ENCODE measurements at regions not wholly inside any gene's neighbourhood (a gene's known extent, or its start where the extent isn't known, plus 50 kb on each side); places are given as distances from the start of the nearest gene placed in this dataset.

DNA sequence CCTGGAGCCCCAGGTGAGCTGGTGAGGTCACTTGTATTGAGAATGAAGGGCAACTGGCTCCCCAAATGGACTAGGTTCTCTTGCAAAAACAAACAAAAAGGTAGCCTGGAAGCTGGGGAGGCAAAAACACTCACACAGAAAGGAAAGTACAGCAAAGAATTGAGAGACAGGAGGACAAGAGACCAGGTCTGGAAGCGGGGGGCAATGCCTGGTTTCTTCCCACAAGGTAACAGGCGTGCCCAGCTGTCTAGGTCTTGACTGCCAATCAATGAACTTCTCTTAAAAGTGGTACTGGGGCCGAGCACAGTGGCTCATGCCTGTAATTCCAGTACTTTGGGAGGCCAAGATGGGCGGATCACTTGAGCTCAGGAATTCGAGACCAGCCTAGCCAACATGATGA is 356.4 kb upstream of the TSHZ3 start:
- H3K9me3 ChIP-seq (replicated peaks; ENCODE audit: insufficient read depth, low read length): no peaks in the 10 kb centered on the region
- H3F3A ChIP-seq (ENCODE audit: insufficient read depth, low read length): no peaks in the 10 kb centered on the region
- no peaks in the 10 kb centered on the region for H3K79me2 ChIP-seq (ENCODE audit: low read length)
- H3K4me3 ChIP-seq (ENCODE audit: low read length): no peak overlapping the region
- no peak overlapping the region for H3K27ac ChIP-seq (ENCODE audit: low read length)
- H3K27me3 ChIP-seq (replicated peaks; ENCODE audit: insufficient read depth, low read length): peaks cover 5% of the 10 kb centered on the region; the same call in 1 of the 2 replicates
- no peaks in the 10 kb centered on the region for H3K36me3 ChIP-seq (replicated peaks; ENCODE audit: insufficient read depth, low read length)
- H3K9me2 ChIP-seq (replicated peaks; ENCODE audit: insufficient read depth, low read length): no peaks in the 10 kb centered on the region
- H3K4me1 ChIP-seq (ENCODE audit: low read length): no peaks in the 10 kb centered on the region
- TF ChIP-seq, protein P1, sequence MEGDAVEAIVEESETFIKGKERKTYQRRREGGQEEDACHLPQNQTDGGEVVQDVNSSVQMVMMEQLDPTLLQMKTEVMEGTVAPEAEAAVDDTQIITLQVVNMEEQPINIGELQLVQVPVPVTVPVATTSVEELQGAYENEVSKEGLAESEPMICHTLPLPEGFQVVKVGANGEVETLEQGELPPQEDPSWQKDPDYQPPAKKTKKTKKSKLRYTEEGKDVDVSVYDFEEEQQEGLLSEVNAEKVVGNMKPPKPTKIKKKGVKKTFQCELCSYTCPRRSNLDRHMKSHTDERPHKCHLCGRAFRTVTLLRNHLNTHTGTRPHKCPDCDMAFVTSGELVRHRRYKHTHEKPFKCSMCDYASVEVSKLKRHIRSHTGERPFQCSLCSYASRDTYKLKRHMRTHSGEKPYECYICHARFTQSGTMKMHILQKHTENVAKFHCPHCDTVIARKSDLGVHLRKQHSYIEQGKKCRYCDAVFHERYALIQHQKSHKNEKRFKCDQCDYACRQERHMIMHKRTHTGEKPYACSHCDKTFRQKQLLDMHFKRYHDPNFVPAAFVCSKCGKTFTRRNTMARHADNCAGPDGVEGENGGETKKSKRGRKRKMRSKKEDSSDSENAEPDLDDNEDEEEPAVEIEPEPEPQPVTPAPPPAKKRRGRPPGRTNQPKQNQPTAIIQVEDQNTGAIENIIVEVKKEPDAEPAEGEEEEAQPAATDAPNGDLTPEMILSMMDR (IDR thresholded peaks at IDR 0.05; ENCODE audit: low read length): no peak
- TF ChIP-seq EZH2 (optimal IDR thresholded peaks at IDR 0.05; ENCODE audit: low read depth, low read length) (no peak), EZH2phosphoT487 (IDR thresholded peaks at IDR 0.05; ENCODE audit: low read length) (no peak)
- no peak overlapping the region for H3K9ac ChIP-seq (ENCODE audit: low read length)
- H3K4me2 ChIP-seq (ENCODE audit: low read depth, low read length): no peak overlapping the region
- no peaks in the 10 kb centered on the region for H4K20me1 ChIP-seq (ENCODE audit: insufficient read depth, low read length)
- H2AFZ ChIP-seq (ENCODE audit: low read length): no peak overlapping the region
- no peak for DNase-seq

DNA sequence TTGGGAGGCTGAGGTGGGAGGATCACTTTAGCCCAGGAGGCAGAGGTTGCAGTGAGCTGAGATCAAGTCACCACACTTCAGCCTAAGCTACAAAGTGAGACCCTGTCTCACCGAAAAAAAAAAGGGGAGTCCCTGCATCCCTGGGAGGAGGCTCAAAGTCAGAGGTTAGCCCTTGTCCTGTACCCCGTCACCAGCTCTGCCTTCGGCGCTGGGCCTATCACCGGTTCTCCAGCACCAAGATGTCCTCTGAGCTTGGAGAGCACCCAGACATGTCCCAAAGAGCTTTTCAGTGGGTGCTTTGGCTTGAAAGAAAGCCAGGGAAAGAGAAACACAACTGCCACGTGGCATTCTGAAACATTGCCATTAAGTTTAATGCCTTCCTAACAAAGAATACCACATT is 356.9 kb upstream of the TSHZ3 start:
- TF ChIP-seq, protein P1 (IDR thresholded peaks at IDR 0.05; ENCODE audit: low read length): no peak
- no peak for DNase-seq
- H3K79me2 ChIP-seq (ENCODE audit: low read length): no peaks in the 10 kb centered on the region
- no peak overlapping the region for H3K4me3 ChIP-seq (ENCODE audit: low read length)
- H3K27ac ChIP-seq (ENCODE audit: low read length): no peak overlapping the region
- no peaks in the 10 kb centered on the region for H4K20me1 ChIP-seq (ENCODE audit: insufficient read depth, low read length)
- H3K4me1 ChIP-seq (ENCODE audit: low read length): no peaks in the 10 kb centered on the region
- H3K9me2 ChIP-seq (replicated peaks; ENCODE audit: insufficient read depth, low read length): no peaks in the 10 kb centered on the region
- no peak overlapping the region for H3K9ac ChIP-seq (ENCODE audit: low read length)
- peaks cover 5% of the 10 kb centered on the region; the same call in 1 of the 2 replicates for H3K27me3 ChIP-seq (replicated peaks; ENCODE audit: insufficient read depth, low read length)
- H3K4me2 ChIP-seq (ENCODE audit: low read depth, low read length): no peak overlapping the region
- no peaks in the 10 kb centered on the region for H3F3A ChIP-seq (ENCODE audit: insufficient read depth, low read length)
- H3K9me3 ChIP-seq (replicated peaks; ENCODE audit: insufficient read depth, low read length): no peaks in the 10 kb centered on the region
- H2AFZ ChIP-seq (ENCODE audit: low read length): no peak overlapping the region
- no peaks in the 10 kb centered on the region for H3K36me3 ChIP-seq (replicated peaks; ENCODE audit: insufficient read depth, low read length)

DNA sequence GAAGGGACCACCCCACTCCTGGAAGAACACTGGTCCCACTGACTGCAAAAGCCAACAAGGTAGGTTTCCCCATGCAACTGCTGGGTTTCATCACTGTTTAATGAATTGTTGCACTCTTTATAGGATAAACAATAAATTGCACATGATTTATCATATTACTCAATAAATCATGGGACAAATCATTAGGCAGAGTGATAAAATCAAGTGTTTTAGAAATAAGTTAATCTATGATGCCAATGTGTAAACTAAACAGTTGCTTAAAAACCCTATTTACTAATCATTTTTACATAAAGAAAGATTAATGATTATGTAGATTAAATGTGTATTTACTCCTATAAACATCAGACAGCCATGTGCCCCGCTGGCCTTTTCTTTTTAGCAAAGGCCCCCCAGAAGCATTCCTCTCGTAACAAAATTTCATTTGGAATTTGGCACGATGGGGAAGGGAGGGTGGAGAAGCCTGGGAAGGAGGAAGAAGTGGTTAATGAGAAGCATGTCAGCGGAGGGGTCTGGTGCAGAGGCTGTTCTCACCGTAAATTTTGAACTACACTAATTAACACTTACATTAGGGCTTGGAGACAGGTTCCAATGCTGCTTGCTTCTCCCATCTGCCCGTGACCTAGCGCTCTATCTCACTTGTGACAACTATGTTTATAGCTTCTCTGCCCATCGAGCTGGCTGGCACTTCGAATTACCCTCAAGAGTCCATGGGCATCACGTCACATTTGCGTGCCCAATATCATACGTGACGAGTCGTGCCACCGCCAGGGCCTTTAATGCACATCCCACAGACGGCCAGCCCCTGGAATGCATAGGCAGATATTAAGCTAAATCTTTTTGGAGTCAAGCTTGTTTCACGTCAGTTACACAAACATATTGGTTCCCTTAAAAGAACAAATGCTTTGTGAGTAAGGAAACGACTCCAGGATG is 357.7 kb upstream of the TSHZ3 start:
- no peak overlapping the region for H3K4me2 ChIP-seq (ENCODE audit: low read depth, low read length)
- H3K9me2 ChIP-seq (replicated peaks; ENCODE audit: insufficient read depth, low read length): no peaks in the 10 kb centered on the region
- no peak for DNase-seq
- H3K4me1 ChIP-seq (ENCODE audit: low read length): no peaks in the 10 kb centered on the region
- no peak overlapping the region for H2AFZ ChIP-seq (ENCODE audit: low read length)
- peaks cover 6% of the 10 kb centered on the region; the same call in 1 of the 2 replicates for H3K27me3 ChIP-seq (replicated peaks; ENCODE audit: insufficient read depth, low read length)
- TF ChIP-seq, protein P1 (IDR thresholded peaks at IDR 0.05; ENCODE audit: low read length): no peak
- TF ChIP-seq EZH2phosphoT487 (IDR thresholded peaks at IDR 0.05; ENCODE audit: low read length) (no peak), EZH2 (optimal IDR thresholded peaks at IDR 0.05; ENCODE audit: low read depth, low read length) (no peak)
- H3K36me3 ChIP-seq (replicated peaks; ENCODE audit: insufficient read depth, low read length): no peaks in the 10 kb centered on the region
- H4K20me1 ChIP-seq (ENCODE audit: insufficient read depth, low read length): no peaks in the 10 kb centered on the region
- no peak overlapping the region for H3K9ac ChIP-seq (ENCODE audit: low read length)
- H3K4me3 ChIP-seq (ENCODE audit: low read length): no peak overlapping the region
- H3K9me3 ChIP-seq (replicated peaks; ENCODE audit: insufficient read depth, low read length): no peaks in the 10 kb centered on the region
- no peaks in the 10 kb centered on the region for H3K79me2 ChIP-seq (ENCODE audit: low read length)
- H3F3A ChIP-seq (ENCODE audit: insufficient read depth, low read length): no peaks in the 10 kb centered on the region
- no peak overlapping the region for H3K27ac ChIP-seq (ENCODE audit: low read length)

Data from MM.1S (cell line).